ENCODE measurements at regions not wholly inside any gene's neighbourhood (a gene's known extent, or its start where the extent isn't known, plus 50 kb on each side); places are given as distances from the start of the nearest gene placed in this dataset.

DNA sequence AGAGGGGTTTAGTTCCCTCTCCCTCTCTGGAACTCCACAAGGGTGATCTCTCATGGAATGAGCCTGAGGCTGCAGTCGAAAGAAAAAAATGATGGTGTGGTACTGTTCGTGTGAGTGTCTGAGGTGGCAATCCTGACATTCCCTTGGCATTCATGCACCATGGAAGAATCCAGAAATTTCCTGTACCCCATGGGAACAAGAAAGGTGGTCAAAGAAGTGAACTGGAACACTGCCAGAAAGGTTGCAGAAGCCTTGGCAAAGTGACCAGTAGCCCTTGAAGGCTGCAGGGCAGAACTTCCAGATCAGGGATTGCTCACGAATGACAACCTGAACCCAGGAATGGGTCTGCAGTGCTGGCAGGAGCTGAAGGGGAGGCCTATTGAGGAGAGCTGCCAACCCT lies 394.7 kb downstream of the CD83 start:
- TF ChIP-seq, protein P1, sequence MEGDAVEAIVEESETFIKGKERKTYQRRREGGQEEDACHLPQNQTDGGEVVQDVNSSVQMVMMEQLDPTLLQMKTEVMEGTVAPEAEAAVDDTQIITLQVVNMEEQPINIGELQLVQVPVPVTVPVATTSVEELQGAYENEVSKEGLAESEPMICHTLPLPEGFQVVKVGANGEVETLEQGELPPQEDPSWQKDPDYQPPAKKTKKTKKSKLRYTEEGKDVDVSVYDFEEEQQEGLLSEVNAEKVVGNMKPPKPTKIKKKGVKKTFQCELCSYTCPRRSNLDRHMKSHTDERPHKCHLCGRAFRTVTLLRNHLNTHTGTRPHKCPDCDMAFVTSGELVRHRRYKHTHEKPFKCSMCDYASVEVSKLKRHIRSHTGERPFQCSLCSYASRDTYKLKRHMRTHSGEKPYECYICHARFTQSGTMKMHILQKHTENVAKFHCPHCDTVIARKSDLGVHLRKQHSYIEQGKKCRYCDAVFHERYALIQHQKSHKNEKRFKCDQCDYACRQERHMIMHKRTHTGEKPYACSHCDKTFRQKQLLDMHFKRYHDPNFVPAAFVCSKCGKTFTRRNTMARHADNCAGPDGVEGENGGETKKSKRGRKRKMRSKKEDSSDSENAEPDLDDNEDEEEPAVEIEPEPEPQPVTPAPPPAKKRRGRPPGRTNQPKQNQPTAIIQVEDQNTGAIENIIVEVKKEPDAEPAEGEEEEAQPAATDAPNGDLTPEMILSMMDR (IDR thresholded peaks at IDR 0.05 in 2 of 3, conservative IDR thresholded peaks at IDR 0.05 in 1 of 3; ENCODE audit: borderline replicate concordance in 1 of 3, insufficient read depth in 1 of 3, low read depth in 2 of 3, low read length in 2 of 3) = no peak
- TF ChIP-seq FOSL1 (IDR thresholded peaks at IDR 0.05; ENCODE audit: low read depth) = no peak
- TF ChIP-seq EZH2 (IDR thresholded peaks at IDR 0.05) = no peak
- TF ChIP-seq POLR2A (IDR thresholded peaks at IDR 0.05; ENCODE audit: borderline replicate concordance, extremely low read depth, insufficient read depth, insufficient read length) = no peak
- TF ChIP-seq RAD21 (IDR thresholded peaks at IDR 0.05; ENCODE audit: low read depth) = no peak
- TF ChIP-seq ZNF274 (IDR thresholded peaks at IDR 0.05; ENCODE audit: low read depth, low read length) = no peak
- TF ChIP-seq, protein P2, sequence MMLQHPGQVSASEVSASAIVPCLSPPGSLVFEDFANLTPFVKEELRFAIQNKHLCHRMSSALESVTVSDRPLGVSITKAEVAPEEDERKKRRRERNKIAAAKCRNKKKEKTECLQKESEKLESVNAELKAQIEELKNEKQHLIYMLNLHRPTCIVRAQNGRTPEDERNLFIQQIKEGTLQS (IDR thresholded peaks at IDR 0.05) = no peak
- TF ChIP-seq, protein P3, sequence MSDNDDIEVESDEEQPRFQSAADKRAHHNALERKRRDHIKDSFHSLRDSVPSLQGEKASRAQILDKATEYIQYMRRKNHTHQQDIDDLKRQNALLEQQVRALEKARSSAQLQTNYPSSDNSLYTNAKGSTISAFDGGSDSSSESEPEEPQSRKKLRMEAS (IDR thresholded peaks at IDR 0.05) = no peak
- TF ChIP-seq CBX3 (IDR thresholded peaks at IDR 0.05; ENCODE audit: low read depth) = no peak

All from HCT116 (cell line).